ENCODE measurements at regions not wholly inside any gene's neighbourhood (a gene's known extent, or its start where the extent isn't known, plus 50 kb on each side); places are given as distances from the start of the nearest gene placed in this dataset.

- DNase-seq (ENCODE audit: low spot score in 2 of 2) = no peak
- 52 to 55% methylated on average over 7 of the region's 7 CpGs for WGBS, 2 donors
- no peak for TF ChIP-seq POLR2A (IDR thresholded peaks at IDR 0.05)
- TF ChIP-seq CTCF (IDR thresholded peaks at IDR 0.05) = no peak
- H3K4me3 ChIP-seq (ENCODE audit: low read depth, poor library complexity, severe bottlenecking) = no peak overlapping the region
- intact Hi-C loops (cut with DNase I; ENCODE audit: low total_unique reads) = no loop called here
These were observed 483.2 kb upstream of the BRINP1 start for GRCh38 chr9:119852390-119852789.

GRCh38 chr9:119844431-119844830 is 475.2 kb upstream of the BRINP1 start:
- no peak for DNase-seq (ENCODE audit: low spot score in 2 of 2)
- no peak for TF ChIP-seq CTCF (IDR thresholded peaks at IDR 0.05)
- TF ChIP-seq POLR2A (IDR thresholded peaks at IDR 0.05) = no peak
- WGBS, 2 donors = 53 to 57% methylated on average over 3 of the region's 3 CpGs
- H3K4me3 ChIP-seq (ENCODE audit: low read depth, poor library complexity, severe bottlenecking) = no peak overlapping the region
- intact Hi-C loops (cut with DNase I; ENCODE audit: low total_unique reads) = no loop called here

GRCh38 chr9:119841016-119841415 is 471.8 kb upstream of the BRINP1 start:
- intact Hi-C loops (cut with DNase I; ENCODE audit: low total_unique reads) = no loop called here
- TF ChIP-seq POLR2A (IDR thresholded peaks at IDR 0.05) = no peak
- TF ChIP-seq CTCF (IDR thresholded peaks at IDR 0.05) = no peak
- DNase-seq (ENCODE audit: low spot score in 2 of 2) = no peak
- 59 to 69% methylated on average over 2 of the region's 2 CpGs for WGBS, 2 donors
- H3K4me3 ChIP-seq (ENCODE audit: low read depth, poor library complexity, severe bottlenecking) = no peak overlapping the region

- WGBS, 2 donors = 46 to 64% methylated on average over 7 to 9 of the region's 9 CpGs
These were observed 470.7 kb upstream of the BRINP1 start for GRCh38 chr9:119839888-119840287.

GRCh38 chr9:119838210-119838609 is 469.0 kb upstream of the BRINP1 start:
- 86 to 91% methylated on average over 5 of the region's 5 CpGs for WGBS, 2 donors
- TF ChIP-seq POLR2A (IDR thresholded peaks at IDR 0.05) (no peak), CTCF (IDR thresholded peaks at IDR 0.05) (no peak)
- H3K4me3 ChIP-seq (ENCODE audit: low read depth, poor library complexity, severe bottlenecking) = no peak overlapping the region
- no peak for DNase-seq (ENCODE audit: low spot score in 2 of 2)
- intact Hi-C loops (cut with DNase I; ENCODE audit: low total_unique reads) = no loop called here

More at GRCh38 chr9:119839888-119840287, 470.7 kb upstream of the BRINP1 start:
- no peak for DNase-seq (ENCODE audit: low spot score in 2 of 2)
- intact Hi-C loops (cut with DNase I; ENCODE audit: low total_unique reads) = no loop called here
- no peak overlapping the region for H3K4me3 ChIP-seq (ENCODE audit: low read depth, poor library complexity, severe bottlenecking)
- TF ChIP-seq POLR2A (IDR thresholded peaks at IDR 0.05) (no peak), CTCF (IDR thresholded peaks at IDR 0.05) (no peak)

- DNase-seq (ENCODE audit: low spot score in 2 of 2) = no peak
- TF ChIP-seq POLR2A (IDR thresholded peaks at IDR 0.05) = no peak
- no peak for TF ChIP-seq CTCF (IDR thresholded peaks at IDR 0.05)
- H3K4me3 ChIP-seq (ENCODE audit: low read depth, poor library complexity, severe bottlenecking) = no peak overlapping the region
- 72 to 86% methylated on average over 3 of the region's 3 CpGs for WGBS, 2 donors
- intact Hi-C loops (cut with DNase I; ENCODE audit: low total_unique reads) = no loop called here
These were observed 466.8 kb upstream of the BRINP1 start for GRCh38 chr9:119836036-119836435.

Measured in lower leg skin (tissue), 4 donors.